Middle frontal gyrus (tissue), 1 donor: ENCODE measurements at regions not wholly inside any gene's neighbourhood (a gene's known extent, or its start where the extent isn't known, plus 50 kb on each side); places are given as distances from the start of the nearest gene placed in this dataset.
"Not testable (repeated sequence)": the region's sequence is repeated elsewhere in the genome, so short reads cannot be mapped to it uniquely, and the experiment has no call there.

Source experiments
- DNase-seq: peaks from one replicate; pipeline ENCODE4 v3.0.0-alpha.2; 2015; ENCODE audit warnings: low spot score; ENCODE audit errors: extremely low spot score

DNA sequence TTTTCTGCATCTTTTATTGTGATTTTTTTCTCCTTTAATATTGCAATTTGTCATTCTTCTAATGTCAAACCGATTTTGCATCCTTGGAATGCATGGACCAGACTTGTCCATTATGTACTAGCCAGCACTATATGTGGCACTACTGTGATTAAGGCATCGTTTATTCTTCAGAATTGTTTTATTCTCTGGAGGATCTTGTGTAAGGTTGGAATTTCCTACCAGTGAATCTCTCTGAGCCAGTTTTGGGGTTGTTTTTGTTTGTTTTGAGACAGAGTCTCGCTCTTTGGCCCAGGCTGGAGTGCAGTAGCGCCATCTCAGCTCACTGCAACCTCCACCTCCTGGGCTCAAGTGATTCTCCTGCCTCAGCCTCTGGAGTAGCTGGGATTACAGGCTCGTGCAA is 58.5 kb downstream of the IGLL5 start:
- no peak for DNase-seq

DNA sequence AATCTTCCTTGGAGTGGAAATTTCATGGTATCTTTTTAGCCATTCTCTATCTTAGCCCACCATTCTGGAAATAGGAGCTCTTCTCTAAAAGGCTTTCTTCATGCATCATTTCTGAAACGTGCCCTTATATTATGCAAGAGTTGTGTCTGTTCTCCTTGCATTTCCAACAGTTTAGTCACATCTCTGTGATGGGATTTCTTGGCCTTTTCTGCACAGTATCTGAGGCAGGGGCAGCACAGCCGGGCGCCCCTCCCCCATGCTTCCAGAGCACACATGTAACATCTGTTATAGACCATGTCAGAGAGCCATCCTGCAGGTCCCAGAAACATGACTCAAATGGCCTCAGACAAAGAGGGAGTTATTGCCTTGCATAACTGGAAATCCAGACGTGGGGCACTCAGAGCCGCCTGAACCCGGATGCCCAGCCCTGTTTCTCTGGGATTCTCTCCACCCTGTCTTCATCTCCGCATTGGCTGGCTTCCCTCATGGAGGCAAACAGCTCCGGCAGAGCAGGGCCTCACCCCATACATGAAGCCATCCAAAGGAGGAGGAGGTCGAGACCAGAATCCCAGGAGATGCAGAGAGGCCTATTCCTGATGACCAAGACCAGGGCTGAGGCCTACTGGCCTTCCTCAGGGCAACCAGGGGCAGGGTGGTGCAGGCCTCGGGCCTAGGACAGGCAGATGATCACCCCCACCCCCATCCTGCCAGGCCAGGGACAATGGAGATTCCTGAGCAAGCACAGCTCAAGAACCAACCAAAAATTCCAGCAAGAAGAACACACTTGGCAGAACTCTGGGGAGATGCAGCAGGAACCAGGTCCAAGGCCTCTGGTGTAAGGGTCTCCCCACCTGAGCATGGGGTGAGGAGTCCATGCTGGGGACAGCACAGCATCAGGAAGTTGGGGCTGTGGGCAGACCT is 61.3 kb downstream of the IGLL5 start:
- no peak for DNase-seq

DNA sequence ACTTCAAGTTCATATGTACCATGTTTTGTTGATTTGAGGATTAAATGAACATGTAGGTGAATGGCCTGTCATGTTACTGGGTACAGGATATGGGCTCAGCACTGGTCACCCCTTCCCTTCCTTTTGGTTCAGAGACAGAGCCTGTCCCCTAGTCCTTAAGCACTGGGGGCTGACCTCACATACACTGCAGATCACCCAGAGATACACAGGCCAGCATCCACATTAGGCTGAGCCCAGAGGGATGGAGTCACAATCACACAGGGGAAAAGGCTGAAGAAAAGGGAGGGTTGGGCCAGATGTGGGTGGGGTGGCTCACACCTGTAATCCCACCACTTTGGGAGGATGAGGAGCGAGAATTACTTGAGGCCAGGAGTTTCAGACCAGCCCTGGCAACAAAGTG is 62.3 kb downstream of the IGLL5 start:
- DNase-seq = no peak

DNA sequence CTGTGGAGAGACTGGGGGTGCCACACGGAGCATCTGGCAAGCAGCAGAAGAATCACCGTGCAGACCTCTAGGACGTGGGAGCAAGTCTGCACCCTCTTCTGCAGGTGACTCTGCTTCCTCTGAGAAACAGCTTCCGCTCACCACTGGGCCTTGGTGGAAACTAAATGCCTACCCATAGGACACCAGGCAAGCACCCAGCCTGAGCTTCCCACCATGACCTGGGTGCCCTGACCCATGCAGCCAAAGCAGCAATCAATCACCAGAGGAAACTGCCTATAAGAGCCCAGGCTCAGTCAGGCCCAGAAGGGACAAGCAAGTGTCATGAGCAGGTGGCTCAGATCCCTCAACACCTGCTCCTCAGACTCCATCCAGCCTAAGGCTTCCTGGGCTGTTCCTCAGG is 63.4 kb downstream of the IGLL5 start:
- no peak for DNase-seq

DNA sequence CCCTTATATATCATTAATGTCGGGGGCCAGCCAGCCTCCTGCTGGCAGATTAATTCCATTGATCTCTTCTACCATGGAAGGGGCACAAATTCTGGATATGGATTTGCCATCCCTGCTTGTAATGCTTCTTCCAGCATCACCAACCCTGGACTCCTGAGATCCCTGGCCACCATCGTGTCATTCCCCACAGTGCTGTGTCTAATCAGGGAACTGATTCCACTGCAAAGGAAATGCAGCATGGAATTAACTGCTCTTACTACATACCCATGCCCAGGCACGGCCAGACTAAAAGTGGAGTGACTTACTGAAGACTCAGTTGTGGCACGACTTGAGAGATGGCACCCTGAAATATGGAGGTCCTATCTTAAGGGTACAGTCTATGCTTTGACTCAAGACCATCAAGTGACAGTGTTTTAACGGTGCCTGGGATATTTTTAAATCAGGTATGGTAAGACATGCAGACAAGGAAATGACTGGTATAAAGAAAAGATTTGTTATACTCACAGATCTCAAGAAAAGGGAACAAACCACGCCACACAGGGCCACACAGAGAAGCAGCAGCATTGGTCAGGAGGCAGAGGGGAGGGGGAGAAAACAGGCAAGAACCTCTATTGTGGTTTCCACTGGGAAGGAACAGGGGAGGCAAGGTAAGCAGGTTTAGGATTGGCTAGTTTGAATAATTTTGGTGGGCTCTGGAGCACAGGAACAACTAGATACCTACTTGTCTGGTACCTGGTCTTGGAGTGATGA is 65.1 kb downstream of the IGLL5 start:
- no peak for DNase-seq

DNA sequence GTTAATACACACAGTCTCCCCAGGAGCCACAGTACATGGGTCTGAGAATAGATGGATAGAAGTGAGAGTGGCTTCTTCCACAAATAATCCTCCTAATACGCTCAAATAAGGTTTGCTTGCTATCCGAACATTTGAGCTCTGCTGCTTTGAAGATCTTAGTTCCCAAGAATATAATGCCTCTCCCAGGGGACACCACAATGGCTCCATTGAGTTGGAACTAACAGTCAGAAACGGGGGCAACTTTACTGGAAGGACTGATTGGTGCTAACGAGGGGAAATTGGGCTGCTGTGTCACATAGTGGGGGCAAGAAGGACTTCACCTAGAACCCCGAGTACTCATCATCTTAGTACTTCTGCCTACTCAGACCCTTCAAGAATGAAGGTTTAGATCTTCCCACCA is 66.2 kb downstream of the IGLL5 start:
- no peak for DNase-seq

DNA sequence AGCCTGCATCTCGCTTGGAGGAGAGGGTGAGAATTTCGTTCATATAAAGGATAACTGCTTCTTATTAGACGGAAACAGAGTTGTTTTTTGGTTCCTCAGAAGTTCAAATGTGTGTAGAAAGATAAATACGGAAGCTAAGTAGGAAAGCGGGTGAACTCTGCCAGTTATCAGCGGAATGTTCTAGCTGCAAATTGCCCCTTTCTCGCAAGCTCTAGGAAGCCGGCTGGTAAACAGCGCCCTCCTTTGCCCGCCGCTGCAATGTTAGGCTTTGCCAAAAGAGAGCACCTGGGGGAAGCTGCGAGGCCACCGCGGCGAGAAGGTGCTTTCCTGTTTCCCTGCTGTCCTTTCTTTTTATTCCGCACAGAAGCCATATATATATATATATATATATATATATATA is 67.0 kb downstream of the IGLL5 start:
- no peak for DNase-seq

DNA sequence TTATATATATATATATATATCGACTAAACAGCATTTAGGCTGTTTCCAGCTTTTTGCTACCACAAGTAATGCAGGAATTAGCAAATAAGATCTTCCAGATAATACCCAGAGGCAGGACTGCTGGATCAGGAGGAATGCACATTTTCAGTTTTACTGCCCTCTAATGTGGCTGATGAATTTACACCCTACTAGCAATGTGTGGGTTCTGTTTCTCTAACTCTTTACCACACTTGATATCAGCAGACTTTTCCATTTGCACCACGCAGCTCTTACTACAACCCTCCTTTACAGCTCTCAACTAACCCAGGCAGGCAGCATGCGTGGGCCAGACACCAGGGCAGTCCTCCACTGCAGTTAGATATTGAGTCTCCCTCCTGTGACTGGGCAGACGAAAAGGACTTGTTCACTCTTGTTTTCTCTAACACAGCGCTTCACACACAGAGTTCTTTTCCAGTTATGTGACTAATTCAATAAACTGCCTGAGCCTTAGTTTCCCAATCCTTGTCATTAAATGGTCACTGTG is 67.7 kb downstream of the IGLL5 start:
- no peak for DNase-seq

DNA sequence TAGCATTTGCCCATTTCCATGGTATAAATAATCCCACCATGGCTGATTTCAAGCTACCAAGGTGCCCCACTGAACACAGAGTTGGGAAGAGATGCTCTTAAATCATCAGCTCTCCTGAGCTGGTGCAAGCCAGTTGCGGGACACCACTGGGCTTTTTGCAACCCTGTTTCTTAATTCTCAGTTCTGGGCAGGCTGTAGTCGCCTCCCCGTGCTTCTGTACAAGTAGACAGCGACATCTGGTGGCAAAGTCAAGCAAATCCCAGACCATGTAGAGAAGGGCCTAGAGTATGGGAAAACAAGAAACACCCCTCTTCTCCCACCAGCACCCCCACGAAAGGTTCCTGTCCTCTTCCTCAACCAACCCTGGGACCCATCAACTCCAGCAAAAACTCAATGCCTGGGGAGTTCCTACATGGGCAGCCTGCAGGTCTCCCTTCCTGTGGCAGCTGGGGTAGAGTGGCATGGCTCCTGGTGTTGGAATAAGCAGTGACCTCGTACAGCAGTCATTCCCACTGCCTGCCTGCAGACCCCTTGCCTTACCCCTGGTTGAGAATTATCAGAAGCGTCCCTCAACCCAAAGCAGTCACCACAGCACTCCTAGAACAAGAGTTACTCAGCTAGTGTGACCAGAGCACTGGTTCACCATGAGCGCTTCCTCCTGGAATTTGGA is 68.4 kb downstream of the IGLL5 start:
- peak; percentile 29 for DNase-seq

DNA sequence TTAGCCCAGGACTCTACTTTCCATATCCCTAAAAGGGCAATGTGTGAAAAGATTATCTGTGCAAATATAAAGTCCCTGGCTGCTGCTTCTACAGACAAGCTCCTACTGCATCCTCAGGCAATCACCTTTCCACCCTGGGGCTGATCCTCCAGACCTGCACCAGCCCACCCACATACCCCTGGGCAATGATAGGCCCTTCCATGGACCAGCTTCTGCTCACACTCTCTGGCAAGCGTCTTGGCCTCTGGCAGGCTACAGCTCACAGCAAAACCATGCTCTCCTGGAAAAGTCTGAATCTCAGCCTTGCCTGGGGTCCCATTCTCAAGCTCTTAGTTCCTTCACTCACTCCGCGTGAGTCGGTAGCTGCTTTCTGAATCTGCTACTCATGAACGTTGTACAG is 69.5 kb downstream of the IGLL5 start:
- no peak for DNase-seq

DNA sequence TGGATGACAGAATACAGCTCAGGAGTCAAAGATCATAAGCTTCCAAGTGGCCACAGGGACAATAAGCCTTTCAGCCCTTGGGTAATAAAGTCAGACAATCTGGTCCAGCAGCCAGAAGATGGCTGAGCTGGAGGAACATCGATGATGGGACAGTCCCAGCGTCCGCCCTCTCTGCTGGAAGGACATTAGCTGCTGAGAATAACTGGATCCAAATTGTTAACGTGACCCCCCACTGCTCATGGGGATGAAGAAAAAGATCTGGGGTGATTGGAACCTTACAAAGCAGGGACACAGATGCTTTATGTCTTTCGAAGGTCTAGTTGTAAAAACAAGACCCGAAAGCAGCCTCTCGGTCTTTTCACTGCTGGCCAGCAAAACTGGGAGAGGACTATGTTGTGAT is 71.0 kb downstream of the IGLL5 start:
- DNase-seq = no peak

DNA sequence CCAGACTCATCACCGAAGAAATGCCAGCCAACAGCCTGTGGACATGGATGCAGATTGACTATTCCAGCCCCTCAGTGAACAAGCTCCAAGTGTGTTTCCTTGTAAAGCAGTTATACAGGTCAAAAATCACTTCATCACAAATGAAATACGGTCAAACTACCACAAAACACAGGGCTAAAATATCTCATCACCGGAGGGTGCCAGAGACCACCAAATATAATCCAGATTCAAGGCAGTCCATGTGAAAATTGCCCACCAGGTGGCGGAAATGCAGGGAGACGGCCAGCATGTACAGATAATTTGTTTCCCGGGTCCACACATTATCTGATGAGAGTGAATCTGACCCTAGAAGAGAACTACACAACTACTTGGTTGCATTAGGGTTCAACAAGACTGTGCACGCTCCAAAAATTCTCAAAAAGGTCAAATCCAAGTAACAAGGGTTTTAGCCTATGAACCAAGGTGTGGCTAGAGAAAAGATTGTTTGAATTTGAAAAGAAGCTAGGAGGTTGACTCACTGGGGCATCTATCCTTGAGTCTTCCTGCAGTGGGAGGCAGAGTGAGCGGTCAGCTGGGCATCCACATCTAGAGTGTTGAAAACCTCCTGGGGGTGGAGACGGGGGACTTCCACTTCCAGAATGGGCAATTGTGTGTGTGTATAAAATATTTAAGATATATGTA is 71.7 kb downstream of the IGLL5 start:
- DNase-seq = peak; percentile 79

DNA sequence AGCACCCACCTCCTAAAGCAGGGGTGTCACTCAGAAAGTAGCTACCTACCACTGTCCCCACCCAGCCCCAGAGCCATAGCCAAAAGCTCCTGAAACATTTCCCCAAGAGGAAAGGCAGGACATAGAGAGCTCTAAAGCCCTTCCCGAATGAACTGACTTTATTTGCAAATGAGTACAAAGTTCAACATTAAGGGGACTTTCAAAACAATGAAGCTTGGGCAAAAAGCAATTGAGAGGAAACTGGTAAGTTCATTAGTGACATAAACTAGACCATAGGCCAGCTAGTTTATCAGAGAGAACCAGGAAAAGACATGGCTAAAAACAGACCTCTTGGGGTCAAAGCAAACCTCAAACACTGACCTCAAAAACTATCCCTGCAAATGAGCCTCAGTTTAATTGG is 72.7 kb downstream of the IGLL5 start:
- no peak for DNase-seq

DNA sequence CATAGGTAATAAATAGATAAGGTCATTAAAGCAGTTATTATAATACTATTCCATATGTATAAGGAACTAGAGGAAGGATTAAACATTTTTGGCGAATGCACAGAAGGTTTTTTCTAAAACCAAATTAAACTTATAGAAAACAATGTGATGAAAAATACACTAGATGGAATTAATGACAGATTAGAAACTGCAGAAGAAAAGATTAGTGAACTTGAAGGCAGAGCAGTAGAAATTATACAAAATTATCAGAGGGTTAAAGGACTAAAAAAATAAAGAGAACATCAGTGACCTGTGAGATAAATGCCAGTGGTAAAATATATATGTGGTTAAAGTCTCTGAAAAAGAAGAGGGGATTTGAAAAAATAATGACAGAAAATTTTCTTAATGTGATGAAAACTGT is 74.0 kb downstream of the IGLL5 start:
- DNase-seq = no peak

DNA sequence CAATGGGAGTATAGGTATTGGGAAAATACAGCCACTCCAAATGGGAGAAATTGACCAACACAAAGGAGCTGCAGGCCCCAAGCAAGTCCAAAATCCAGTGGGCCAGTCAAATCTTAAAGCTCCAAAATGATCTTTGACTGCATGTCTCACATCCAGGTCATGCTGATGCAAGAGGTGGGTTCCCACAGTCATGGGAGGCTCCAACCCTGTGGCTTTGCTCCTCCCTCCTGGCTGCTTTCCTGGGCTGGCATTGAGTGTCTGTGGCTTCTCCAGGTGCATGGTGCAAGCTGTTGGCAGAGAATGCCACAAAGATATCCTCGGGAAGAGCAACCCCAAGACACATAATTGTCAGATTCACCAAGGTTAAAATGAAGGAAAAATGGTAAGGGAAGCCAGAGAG is 80.8 kb downstream of the IGLL5 start:
- DNase-seq = no peak

DNA sequence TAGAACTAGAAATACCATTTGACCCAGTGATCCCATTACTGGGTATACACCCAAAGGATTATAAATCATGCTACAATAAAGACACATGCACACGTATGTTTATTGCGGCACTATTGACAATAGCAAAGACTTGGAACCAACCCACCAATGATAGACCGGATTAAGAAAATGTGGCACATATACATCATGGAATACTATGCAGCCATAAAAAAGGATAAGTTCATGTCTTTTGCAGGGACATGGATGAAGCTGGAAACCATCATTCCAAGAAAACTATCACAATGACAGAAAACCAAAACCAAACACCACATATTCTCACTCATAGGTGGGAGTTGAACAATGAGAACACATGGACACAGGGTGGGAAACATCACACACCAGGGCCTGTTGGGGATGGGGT is 85.0 kb downstream of the IGLL5 start:
- not testable (repeated sequence) for DNase-seq

DNA sequence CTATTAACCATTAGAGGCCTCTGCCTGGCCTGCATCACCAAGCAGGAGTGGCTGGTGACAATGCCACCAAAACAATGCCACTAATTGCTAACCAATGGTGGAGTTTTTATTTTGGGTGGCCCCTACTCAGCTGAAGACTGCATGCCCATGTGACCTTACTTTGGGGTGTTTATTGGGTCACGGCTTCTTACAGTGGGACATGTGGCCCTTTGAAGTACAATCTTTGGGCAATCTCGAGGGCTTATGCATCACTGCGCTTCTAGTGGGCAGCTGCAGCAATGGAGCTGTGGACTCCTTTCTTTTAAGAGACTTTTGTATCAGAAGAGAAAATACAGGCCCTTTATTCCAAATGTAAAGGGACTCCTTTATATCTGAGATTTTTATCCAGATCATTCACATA is 85.7 kb downstream of the IGLL5 start:
- no peak for DNase-seq

DNA sequence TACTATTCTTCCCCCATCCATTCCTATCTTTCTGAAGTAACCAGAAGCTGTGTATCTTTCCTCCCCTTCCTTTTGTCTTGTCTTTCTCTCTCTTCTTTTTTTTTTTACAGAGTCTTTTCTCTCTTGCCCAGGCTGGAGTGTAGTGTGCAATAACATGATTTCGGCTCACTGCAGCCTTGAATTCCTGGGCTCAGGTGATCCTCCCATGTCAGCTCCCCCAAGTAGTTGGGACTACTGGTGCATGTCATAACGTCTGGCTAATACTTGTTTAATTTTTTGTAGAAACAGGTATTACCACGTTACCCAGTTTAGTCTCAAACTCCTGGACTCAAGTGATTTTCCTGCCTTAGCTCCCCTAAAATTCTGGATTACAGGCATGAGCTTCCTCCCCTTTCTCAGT is 86.5 kb downstream of the IGLL5 start:
- no peak for DNase-seq

DNA sequence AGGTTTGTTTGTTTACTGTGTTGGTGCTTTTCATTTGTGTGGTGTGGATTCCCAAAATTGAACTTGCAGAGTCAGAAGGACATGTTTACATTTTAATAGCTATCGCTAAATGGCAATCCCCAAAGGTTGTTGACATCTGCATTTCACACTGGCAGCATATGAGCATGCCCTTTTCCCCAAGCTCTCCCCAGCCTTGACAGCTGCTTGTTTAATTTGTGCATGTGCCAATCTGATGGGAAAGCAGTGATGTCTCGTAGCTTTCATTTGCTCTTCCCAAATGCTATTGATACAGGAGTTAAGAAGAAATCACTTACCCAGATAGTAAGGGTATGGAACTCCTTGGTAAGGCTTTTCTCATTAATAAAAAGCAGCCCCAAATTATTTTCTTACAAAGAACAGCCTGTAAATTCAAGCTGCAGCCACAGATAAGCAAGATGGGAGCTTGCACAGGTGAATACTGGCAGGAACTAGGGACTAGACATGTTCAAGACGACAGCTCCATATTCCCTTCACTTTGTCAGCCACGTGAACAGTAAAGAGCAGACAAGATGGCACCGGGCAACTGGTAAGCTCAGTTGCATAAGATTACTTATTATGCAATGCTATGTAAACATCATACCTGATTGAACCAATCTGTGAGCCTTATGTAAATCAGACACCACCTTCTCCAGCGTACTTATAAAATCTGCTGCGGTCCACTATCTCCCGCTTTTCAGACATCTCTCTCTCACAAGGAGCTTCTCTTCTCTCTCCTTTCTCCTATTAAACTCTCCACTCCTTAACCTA is 87.4 kb downstream of the IGLL5 start:
- DNase-seq = no peak

DNA sequence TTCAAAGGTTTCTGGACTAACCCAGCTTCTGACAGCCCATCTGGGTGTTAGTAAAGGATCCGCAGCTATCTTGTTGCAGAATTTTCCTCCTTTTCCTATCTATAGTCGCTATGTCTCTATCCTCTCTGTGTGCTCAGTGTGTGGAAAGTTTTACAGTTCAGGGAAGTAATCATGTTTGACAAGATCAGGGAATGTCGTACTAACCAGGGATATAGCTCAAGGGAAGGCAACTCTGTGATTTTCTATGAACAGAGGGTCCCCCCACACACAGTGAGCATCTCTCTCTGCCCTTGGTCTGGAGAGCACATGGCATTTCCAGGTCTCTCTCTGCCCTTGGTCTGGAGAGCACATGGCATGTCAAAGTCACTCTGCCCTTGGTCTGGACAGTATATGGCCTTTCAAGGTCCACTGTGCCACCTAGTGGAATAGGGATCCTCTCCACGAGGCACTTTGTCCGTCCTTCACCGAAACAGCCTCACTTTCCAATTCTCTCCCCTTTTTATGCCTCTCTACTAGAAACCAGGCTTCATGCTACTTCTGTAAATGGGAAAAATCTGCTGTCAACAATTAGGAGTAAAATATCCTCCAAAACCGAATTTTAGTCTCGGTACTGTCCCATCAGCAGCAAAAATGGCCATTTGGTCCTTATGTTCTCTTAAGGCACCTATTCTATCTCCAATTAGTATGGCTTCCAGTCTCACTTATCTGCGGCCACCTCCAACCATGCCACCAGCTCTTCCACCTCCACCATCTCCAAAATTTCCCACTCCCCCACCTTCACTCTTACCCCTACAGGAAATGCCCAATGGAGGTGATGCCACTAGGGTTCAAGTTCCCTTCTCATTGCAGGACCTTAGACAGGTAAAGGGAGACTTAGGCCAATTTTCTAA is 88.7 kb downstream of the IGLL5 start:
- DNase-seq = no peak
